Endothelial cell of umbilical vein (primary cell): ENCODE measurements at regions not wholly inside any gene's neighbourhood (a gene's known extent, or its start where the extent isn't known, plus 50 kb on each side); places are given as distances from the start of the nearest gene placed in this dataset.
A peak's percentile ranks its signal among the peaks of the same experiment; 100 is the strongest.

Experiments
- EZH2 ChIP-seq: IDR thresholded peaks from 2 replicates; pipeline ENCODE4 v1.6.1; 2012; ENCODE audit warnings: borderline replicate concordance, low read depth, mild to moderate bottlenecking, moderate library complexity, low read length, inconsistent platforms; ENCODE audit not compliant: severe bottlenecking
- FOS ChIP-seq: IDR thresholded peaks from 2 replicates; pipeline ENCODE4 v1.6.1; 2011; ENCODE audit warnings: mild to moderate bottlenecking, low read length, moderate library complexity, borderline replicate concordance; ENCODE audit not compliant: insufficient read depth
- GATA2 ChIP-seq: IDR thresholded peaks from 2 replicates; pipeline ENCODE4 v1.7.0; 2011; ENCODE audit warnings: low read depth, mild to moderate bottlenecking, moderate library complexity, mixed read lengths, low read length; ENCODE audit not compliant: insufficient read length, insufficient read depth
- JUN ChIP-seq: IDR thresholded peaks from 2 replicates; pipeline ENCODE4 v1.6.1; 2011; ENCODE audit warnings: borderline replicate concordance, low read depth; ENCODE audit not compliant: insufficient read length, insufficient read depth
- POLR2A ChIP-seq: IDR thresholded peaks from 2 replicates; pipeline ENCODE4 v1.6.1; 2012; ENCODE audit warnings: low read depth, mild to moderate bottlenecking, control low read depth, low read length
- POLR2AphosphoS5 ChIP-seq: IDR thresholded peaks from 2 replicates; pipeline ENCODE4 v1.6.1; 2012; ENCODE audit warnings: low read depth, mild to moderate bottlenecking, control low read depth, low read length, moderate library complexity; ENCODE audit not compliant: insufficient read depth
- TF ChIP-seq, protein P1 (sequence below), 2 donors: IDR thresholded peaks; 1 replicate in 1 of 2; 2 replicates in 1 of 2; pipeline ENCODE4 v1.5.1; 2011; ENCODE audit warnings: low read length in 2 of 2, mild to moderate bottlenecking in 2 of 2, moderate library complexity in 2 of 2, control low read depth in 1 of 2, inconsistent platforms in 1 of 2, low read depth in 1 of 2; ENCODE audit not compliant: insufficient read depth in 1 of 2; ENCODE audit errors: extremely low read depth in 1 of 2
- TF ChIP-seq, protein P2 (sequence below): IDR thresholded peaks from 2 replicates; pipeline ENCODE4 v1.6.1; 2011; ENCODE audit not compliant: insufficient read depth, insufficient read length

DNA sequence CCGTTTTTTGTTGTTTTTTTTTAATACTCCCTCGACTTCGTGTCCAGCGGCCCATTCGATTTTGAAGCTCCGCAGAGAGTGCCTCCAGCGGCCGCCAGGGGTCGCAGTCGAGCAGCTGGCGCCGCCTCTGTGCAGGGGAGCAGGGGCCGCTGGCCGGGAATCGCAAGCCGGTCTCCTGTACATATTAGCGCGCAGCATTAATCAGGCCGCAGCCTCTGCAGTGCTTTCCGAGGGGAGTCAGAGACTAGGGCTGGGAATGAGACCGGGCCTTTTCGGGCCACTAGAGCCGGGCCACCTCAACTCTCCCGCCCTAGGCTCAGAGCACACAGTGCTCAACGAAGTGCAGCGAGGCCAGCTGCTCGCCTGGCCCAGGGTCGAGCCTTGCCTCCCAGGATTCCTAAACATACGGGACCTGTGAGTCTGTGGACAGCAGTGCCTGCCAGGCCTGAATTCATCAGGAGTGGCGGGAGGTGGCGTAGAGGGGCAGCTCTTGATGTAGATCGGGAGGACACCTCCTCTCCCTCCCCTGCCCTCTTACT lies 81.8 kb downstream of the EMP1 start:
- TF ChIP-seq GATA2 (no peak), EZH2 (no peak), POLR2A (no peak), JUN (no peak), POLR2AphosphoS5 (no peak), FOS (no peak)
- TF ChIP-seq, protein P1, sequence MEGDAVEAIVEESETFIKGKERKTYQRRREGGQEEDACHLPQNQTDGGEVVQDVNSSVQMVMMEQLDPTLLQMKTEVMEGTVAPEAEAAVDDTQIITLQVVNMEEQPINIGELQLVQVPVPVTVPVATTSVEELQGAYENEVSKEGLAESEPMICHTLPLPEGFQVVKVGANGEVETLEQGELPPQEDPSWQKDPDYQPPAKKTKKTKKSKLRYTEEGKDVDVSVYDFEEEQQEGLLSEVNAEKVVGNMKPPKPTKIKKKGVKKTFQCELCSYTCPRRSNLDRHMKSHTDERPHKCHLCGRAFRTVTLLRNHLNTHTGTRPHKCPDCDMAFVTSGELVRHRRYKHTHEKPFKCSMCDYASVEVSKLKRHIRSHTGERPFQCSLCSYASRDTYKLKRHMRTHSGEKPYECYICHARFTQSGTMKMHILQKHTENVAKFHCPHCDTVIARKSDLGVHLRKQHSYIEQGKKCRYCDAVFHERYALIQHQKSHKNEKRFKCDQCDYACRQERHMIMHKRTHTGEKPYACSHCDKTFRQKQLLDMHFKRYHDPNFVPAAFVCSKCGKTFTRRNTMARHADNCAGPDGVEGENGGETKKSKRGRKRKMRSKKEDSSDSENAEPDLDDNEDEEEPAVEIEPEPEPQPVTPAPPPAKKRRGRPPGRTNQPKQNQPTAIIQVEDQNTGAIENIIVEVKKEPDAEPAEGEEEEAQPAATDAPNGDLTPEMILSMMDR (IDR thresholded peaks at IDR 0.05; ENCODE audit: extremely low read depth in 1 of 2, insufficient read depth in 1 of 2, low read depth in 1 of 2, low read length in 2 of 2) = peak; percentile 99
- TF ChIP-seq, protein P2, sequence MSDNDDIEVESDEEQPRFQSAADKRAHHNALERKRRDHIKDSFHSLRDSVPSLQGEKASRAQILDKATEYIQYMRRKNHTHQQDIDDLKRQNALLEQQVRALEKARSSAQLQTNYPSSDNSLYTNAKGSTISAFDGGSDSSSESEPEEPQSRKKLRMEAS = no peak
